ENCODE measurements at regions not wholly inside any gene's neighbourhood (a gene's known extent, or its start where the extent isn't known, plus 50 kb on each side); places are given as distances from the start of the nearest gene placed in this dataset.

- dilution Hi-C loops (cut with MboI; ENCODE audit: extremely low pct_ligation_motif_present, low sequenced_read_pairs): no loop called here
- H4K20me1 ChIP-seq (ENCODE audit: control insufficient read depth, extremely low read depth, insufficient read depth, low read length): no peaks in the 10 kb centered on the region
- H3K27me3 ChIP-seq (ENCODE audit: control insufficient read depth, extremely low read depth, insufficient read depth, low read length): no peaks in the 10 kb centered on the region
- H3K4me1 ChIP-seq (ENCODE audit: control insufficient read depth, extremely low read depth, insufficient read depth, low read length): no peaks in the 10 kb centered on the region
- no peak overlapping the region for H3K4me3 ChIP-seq (ENCODE audit: control insufficient read depth in 2 of 3, extremely low read depth in 1 of 3, insufficient read depth in 2 of 3, low read depth in 1 of 3, low read length in 3 of 3)
- FAIRE-seq: no peak
- H3K9me3 ChIP-seq (ENCODE audit: control insufficient read depth, low read depth, low read length): no peaks in the 10 kb centered on the region
- no peaks in the 10 kb centered on the region for H3K79me2 ChIP-seq (ENCODE audit: control insufficient read depth, insufficient read depth, low read length)
- no peak overlapping the region for H3K27ac ChIP-seq (ENCODE audit: control insufficient read depth, insufficient read depth, low read length)
- no peak overlapping the region for H3K4me2 ChIP-seq (ENCODE audit: control insufficient read depth, extremely low read depth, insufficient read depth, low read depth, low read length)
- no peaks in the 10 kb centered on the region for H3K9me1 ChIP-seq (ENCODE audit: control insufficient read depth, extremely low read depth, insufficient read depth, low read length)
- no peak for TF ChIP-seq CTCF (optimal IDR thresholded peaks at IDR 0.05 in 1 of 3, IDR thresholded peaks at IDR 0.05 in 1 of 3, conservative IDR thresholded peaks at IDR 0.05 in 1 of 3; ENCODE audit: extremely low read depth in 1 of 3, insufficient read depth in 2 of 3, low read length in 3 of 3)
- H3K36me3 ChIP-seq (ENCODE audit: control insufficient read depth in 2 of 2, extremely low read depth in 1 of 2, insufficient read depth in 2 of 2, low read length in 2 of 2): no peaks in the 10 kb centered on the region
- no peak overlapping the region for H2AFZ ChIP-seq (ENCODE audit: control insufficient read depth, low read length)
- H3K9ac ChIP-seq (ENCODE audit: control insufficient read depth, extremely low read depth, insufficient read depth, low read length): no peak overlapping the region
- DNase-seq (ENCODE audit: low read depth, low spot score): no peak
These were observed 474.8 kb downstream of the CNTN3 start for GRCh38 chr3:74139648-74140047.

- dilution Hi-C loops (cut with MboI; ENCODE audit: extremely low pct_ligation_motif_present, low sequenced_read_pairs): no loop called here
- H3K79me2 ChIP-seq (ENCODE audit: control insufficient read depth, insufficient read depth, low read length): no peaks in the 10 kb centered on the region
- H3K9me1 ChIP-seq (ENCODE audit: control insufficient read depth, extremely low read depth, insufficient read depth, low read length): no peaks in the 10 kb centered on the region
These were observed 476.7 kb downstream of the CNTN3 start for GRCh38 chr3:74137790-74138189.

GRCh38 chr3:74135808-74136207 is 478.7 kb downstream of the CNTN3 start:
- Histone ChIP-seq H3K4me2 (ENCODE audit: control insufficient read depth, extremely low read depth, insufficient read depth, low read depth, low read length) (no peak overlapping the region), H3K27me3 (ENCODE audit: control insufficient read depth, extremely low read depth, insufficient read depth, low read length) (no peaks in the 10 kb centered on the region), H3K36me3 (ENCODE audit: control insufficient read depth in 2 of 2, extremely low read depth in 1 of 2, insufficient read depth in 2 of 2, low read length in 2 of 2) (no peaks in the 10 kb centered on the region), H3K9me1 (ENCODE audit: control insufficient read depth, extremely low read depth, insufficient read depth, low read length) (no peaks in the 10 kb centered on the region), H3K4me1 (ENCODE audit: control insufficient read depth, extremely low read depth, insufficient read depth, low read length) (no peaks in the 10 kb centered on the region), H2AFZ (ENCODE audit: control insufficient read depth, low read length) (no peak overlapping the region), H3K79me2 (ENCODE audit: control insufficient read depth, insufficient read depth, low read length) (no peaks in the 10 kb centered on the region), H4K20me1 (ENCODE audit: control insufficient read depth, extremely low read depth, insufficient read depth, low read length) (no peaks in the 10 kb centered on the region), H3K9me3 (ENCODE audit: control insufficient read depth, low read depth, low read length) (no peaks in the 10 kb centered on the region), H3K4me3 (ENCODE audit: control insufficient read depth in 2 of 3, extremely low read depth in 1 of 3, insufficient read depth in 2 of 3, low read depth in 1 of 3, low read length in 3 of 3) (no peak overlapping the region), H3K27ac (ENCODE audit: control insufficient read depth, insufficient read depth, low read length) (no peak overlapping the region), H3K9ac (ENCODE audit: control insufficient read depth, extremely low read depth, insufficient read depth, low read length) (no peak overlapping the region)
- no peak for DNase-seq (ENCODE audit: low read depth, low spot score)
- no peak for FAIRE-seq
- no peak for TF ChIP-seq EZH2 (IDR thresholded peaks at IDR 0.05; ENCODE audit: low read length)
- TF ChIP-seq CTCF (optimal IDR thresholded peaks at IDR 0.05 in 1 of 3, IDR thresholded peaks at IDR 0.05 in 1 of 3, conservative IDR thresholded peaks at IDR 0.05 in 1 of 3; ENCODE audit: extremely low read depth in 1 of 3, insufficient read depth in 2 of 3, low read length in 3 of 3): no peak
- dilution Hi-C loops (cut with MboI; ENCODE audit: extremely low pct_ligation_motif_present, low sequenced_read_pairs): no loop called here

More at GRCh38 chr3:74137790-74138189, 476.7 kb downstream of the CNTN3 start:
- H3K27ac ChIP-seq (ENCODE audit: control insufficient read depth, insufficient read depth, low read length): no peak overlapping the region
- no peak for TF ChIP-seq EZH2 (IDR thresholded peaks at IDR 0.05; ENCODE audit: low read length)
- H3K9me3 ChIP-seq (ENCODE audit: control insufficient read depth, low read depth, low read length): no peaks in the 10 kb centered on the region
- H3K27me3 ChIP-seq (ENCODE audit: control insufficient read depth, extremely low read depth, insufficient read depth, low read length): no peaks in the 10 kb centered on the region
- no peak overlapping the region for H3K4me3 ChIP-seq (ENCODE audit: control insufficient read depth in 2 of 3, extremely low read depth in 1 of 3, insufficient read depth in 2 of 3, low read depth in 1 of 3, low read length in 3 of 3)
- no peaks in the 10 kb centered on the region for H3K36me3 ChIP-seq (ENCODE audit: control insufficient read depth in 2 of 2, extremely low read depth in 1 of 2, insufficient read depth in 2 of 2, low read length in 2 of 2)
- H3K9ac ChIP-seq (ENCODE audit: control insufficient read depth, extremely low read depth, insufficient read depth, low read length): no peak overlapping the region
- H2AFZ ChIP-seq (ENCODE audit: control insufficient read depth, low read length): no peak overlapping the region
- no peaks in the 10 kb centered on the region for H4K20me1 ChIP-seq (ENCODE audit: control insufficient read depth, extremely low read depth, insufficient read depth, low read length)
- H3K4me1 ChIP-seq (ENCODE audit: control insufficient read depth, extremely low read depth, insufficient read depth, low read length): no peaks in the 10 kb centered on the region
- no peak for FAIRE-seq
- H3K4me2 ChIP-seq (ENCODE audit: control insufficient read depth, extremely low read depth, insufficient read depth, low read depth, low read length): no peak overlapping the region
- DNase-seq (ENCODE audit: low read depth, low spot score): no peak
